Heart left ventricle (tissue), 16 donors: ENCODE measurements at regions not wholly inside any gene's neighbourhood (a gene's known extent, or its start where the extent isn't known, plus 50 kb on each side); places are given as distances from the start of the nearest gene placed in this dataset.

Source experiments
- ATAC-seq, 4 donors: fragments of 200-7000 bp; cut with Tn5 transposase; one replicate each; pipeline ENCODE4 v1.9.1; 2020 to 2022; ENCODE audit warnings: moderate library complexity in 4 of 4, mild to moderate bottlenecking in 3 of 4, moderate number of reproducible peaks in 1 of 4
- DNase-seq, 5 donors: peaks; one replicate each; pipeline ENCODE4 v3.0.0-alpha.2; 2020
- H3K27ac ChIP-seq, 12 donors: fragments of 200-600 bp; sonication (generic) in 4 of 12; one replicate each; pipeline versions ENCODE4 v1.5.0 to v1.8.0; 2016 to 2022; ENCODE audit warnings: mild to moderate bottlenecking in 2 of 12
- H3K27me3 ChIP-seq, 9 donors: fragments of 200-600 bp; sonication (generic) in 2 of 9; one replicate each; pipeline versions ENCODE4 v1.5.1 to v1.8.0; 2016 to 2022; ENCODE audit warnings: mild to moderate bottlenecking in 3 of 9
- H3K36me3 ChIP-seq, 9 donors: fragments of 200-600 bp; sonication (generic) in 2 of 9; one replicate each; pipeline versions ENCODE4 v1.5.0 to v1.8.0; 2018 to 2022; ENCODE audit warnings: mild to moderate bottlenecking in 2 of 9
- H3K4me1 ChIP-seq, 12 donors: fragments of 200-600 bp; sonication (generic) in 4 of 12; one replicate each; pipeline versions ENCODE4 v1.5.0 to v1.8.0; 2016 to 2022; ENCODE audit warnings: mild to moderate bottlenecking in 3 of 12
- H3K4me3 ChIP-seq, 12 donors: fragments of 200-600 bp; sonication (generic) in 4 of 12; one replicate each; pipeline versions ENCODE4 v1.5.0 to v1.8.0; 2017 to 2022; ENCODE audit warnings: mild to moderate bottlenecking in 9 of 12, moderate library complexity in 4 of 12
- H3K9me3 ChIP-seq, 12 donors: fragments of 200-600 bp; sonication (generic) in 4 of 12; one replicate each; pipeline versions ENCODE4 v1.5.0 to v1.8.0; 2016 to 2022; ENCODE audit warnings: mild to moderate bottlenecking in 1 of 12
- CTCF ChIP-seq, 12 donors: fragments of 200-600 bp; sonication (generic) in 4 of 12; IDR thresholded peaks; one replicate each; pipeline versions ENCODE4 v1.5.0 to v1.8.0; 2018 to 2022; ENCODE audit warnings: antibody characterized with exemption in 12 of 12, mild to moderate bottlenecking in 5 of 12
- POLR2A ChIP-seq, 2 donors: fragments of 450-650 bp; IDR thresholded peaks; one replicate each; pipeline ENCODE4 v1.6.1; 2017; ENCODE audit warnings: antibody characterized with exemption in 2 of 2, mild to moderate bottlenecking in 2 of 2, moderate library complexity in 2 of 2
- WGBS, 4 donors: extraction: QIAGEN DNeasy Blood & Tissue Kit in 2 of 4; methylation state at CpG; one replicate each; pipeline versions ENCODE4 v1.1.5 to v1.1.7; 2013 to 2018; 5-methylcytosine and 5-hydroxymethylcytosine counted together
- intact Hi-C, 10 donors: fragments of 100-400 bp; cut with DNase I; formaldehyde crosslinking; loops; one replicate each; pipeline versions ENCODE4 v1.11.1 to v1.14.2; 2022
- donor health status: ischemic (EF 13 %, LVEDD 7.1; RV severe dilation, severe dysfunction).
- donor health status: healthy with polysubstance abuse.
- donor health status: DM: no; HTN: yes; CAD: no.
- donor health status: DM: no; HTN: no; CAD: no.
- donor health status: ischemic (EF 25% LVEDD 6.9; RV normal size, moderate dysfunction).
- donor health status: ischemic (EF 25% LVEDD 5.7; RV mildly dilated, moderate dysfunction).
- donor health status: healthy.
- donor health status: DM: yes; HTN: yes; CAD: no.
- donor health status: ischemic (EF 35%, LVEDD 5.7; RV mildly dilated, moderate dysfunction).
- donor health status: nonischemic (EF 11% LVEDD 7.7; RV severe dilation, severe dysfunction).
- donor health status: DM: yes; HTN: yes; CAD: no.
- donor health status: PGD.
- donor health status: ischemic (EF 29% LVEDD 5.4; RV normal size, mild dysfunction).
- donor health status: nonischemic (EF 23%, LVEDD 6.1; RV moderate dilation, normal function).

- intact Hi-C loops: no loop called here
- Histone ChIP-seq H3K4me3 (no peak overlapping the region), H3K27me3 (no peaks in the 10 kb centered on the region), H3K4me1 (no peaks in the 10 kb centered on the region), H3K36me3 (no peaks in the 10 kb centered on the region), H3K27ac (no peak overlapping the region), H3K9me3 (no peaks in the 10 kb centered on the region)
- TF ChIP-seq CTCF (IDR thresholded peaks at IDR 0.05) (no peak), POLR2A (IDR thresholded peaks at IDR 0.05) (no peak)
- ATAC-seq: no peak
- no peak for DNase-seq
Observed at GRCh38 chr10:56662765-56663447, 301.8 kb upstream of the ZWINT start.

- TF ChIP-seq POLR2A (IDR thresholded peaks at IDR 0.05) (no peak), CTCF (IDR thresholded peaks at IDR 0.05) (no peak)
- H3K27ac ChIP-seq: no peak overlapping the region
- DNase-seq (no peak), ATAC-seq (no peak)
- H3K4me3 ChIP-seq: no peak overlapping the region
- intact Hi-C loops: no loop called here
- whole genome bisulfite sequencing, 4 donors: 51 to 73% (median 56%) methylated on average over 1 of the region's 1 CpG
- no peaks in the 10 kb centered on the region for H3K27me3 ChIP-seq
- H3K36me3 ChIP-seq: no peaks in the 10 kb centered on the region
- H3K4me1 ChIP-seq: no peaks in the 10 kb centered on the region
- peaks cover 0 to 36% (median 14%) of the 10 kb centered on the region in 12 donors for H3K9me3 ChIP-seq
Observed at GRCh38 chr10:56653289-56653688, 292.2 kb upstream of the ZWINT start.

GRCh38 chr10:56646329-56647111, 285.5 kb upstream of the ZWINT start:
- intact Hi-C loops: no loop called here

More at GRCh38 chr10:56646329-56647111, 285.5 kb upstream of the ZWINT start:
- H3K4me1 ChIP-seq: no peaks in the 10 kb centered on the region
- no peaks in the 10 kb centered on the region for H3K27me3 ChIP-seq
- H3K36me3 ChIP-seq: no peaks in the 10 kb centered on the region
- no peak for TF ChIP-seq POLR2A (IDR thresholded peaks at IDR 0.05)
- no peak for TF ChIP-seq CTCF (IDR thresholded peaks at IDR 0.05)
- H3K27ac ChIP-seq: no peak overlapping the region
- ATAC-seq: no peak
- no peak overlapping the region for H3K4me3 ChIP-seq
- peaks cover 0 to 20% (median 0%) of the 10 kb centered on the region in 12 donors for H3K9me3 ChIP-seq
- no peak for DNase-seq
- 82 to 86% (median 84%) methylated on average over 11 to 13 of the region's 13 CpGs for WGBS, 4 donors
